ENCODE measurements at regions not wholly inside any gene's neighbourhood (a gene's known extent, or its start where the extent isn't known, plus 50 kb on each side); places are given as distances from the start of the nearest gene placed in this dataset.

DNA sequence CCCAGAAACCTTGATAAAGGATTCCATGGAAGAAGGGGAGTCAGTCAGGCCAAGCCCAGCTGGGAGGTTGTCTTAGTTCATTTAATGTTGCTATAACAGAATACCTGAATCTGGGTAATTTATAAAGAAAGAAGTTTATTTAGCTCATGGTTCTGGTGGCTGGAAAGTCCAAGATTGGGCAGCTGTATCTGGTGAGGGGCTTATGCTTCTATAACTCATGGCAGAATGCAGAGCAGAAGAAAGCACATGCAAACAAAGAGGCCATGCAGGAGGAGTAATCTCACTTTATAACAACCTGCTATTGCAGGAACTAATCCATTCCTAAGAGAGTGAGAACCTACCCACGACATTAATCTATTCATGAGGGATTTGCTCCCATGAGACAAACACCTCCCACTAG lies 54.2 kb upstream of the ANKRD1 start:
- TF ChIP-seq, protein P1, sequence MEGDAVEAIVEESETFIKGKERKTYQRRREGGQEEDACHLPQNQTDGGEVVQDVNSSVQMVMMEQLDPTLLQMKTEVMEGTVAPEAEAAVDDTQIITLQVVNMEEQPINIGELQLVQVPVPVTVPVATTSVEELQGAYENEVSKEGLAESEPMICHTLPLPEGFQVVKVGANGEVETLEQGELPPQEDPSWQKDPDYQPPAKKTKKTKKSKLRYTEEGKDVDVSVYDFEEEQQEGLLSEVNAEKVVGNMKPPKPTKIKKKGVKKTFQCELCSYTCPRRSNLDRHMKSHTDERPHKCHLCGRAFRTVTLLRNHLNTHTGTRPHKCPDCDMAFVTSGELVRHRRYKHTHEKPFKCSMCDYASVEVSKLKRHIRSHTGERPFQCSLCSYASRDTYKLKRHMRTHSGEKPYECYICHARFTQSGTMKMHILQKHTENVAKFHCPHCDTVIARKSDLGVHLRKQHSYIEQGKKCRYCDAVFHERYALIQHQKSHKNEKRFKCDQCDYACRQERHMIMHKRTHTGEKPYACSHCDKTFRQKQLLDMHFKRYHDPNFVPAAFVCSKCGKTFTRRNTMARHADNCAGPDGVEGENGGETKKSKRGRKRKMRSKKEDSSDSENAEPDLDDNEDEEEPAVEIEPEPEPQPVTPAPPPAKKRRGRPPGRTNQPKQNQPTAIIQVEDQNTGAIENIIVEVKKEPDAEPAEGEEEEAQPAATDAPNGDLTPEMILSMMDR (conservative IDR thresholded peaks at IDR 0.05; ENCODE audit: low read length), result no peak
- no peak for TF ChIP-seq EZH2phosphoT487 (IDR thresholded peaks at IDR 0.05; ENCODE audit: borderline replicate concordance)

Measured in Loucy (cell line).